ENCODE measurements at regions not wholly inside any gene's neighbourhood (a gene's known extent, or its start where the extent isn't known, plus 50 kb on each side); places are given as distances from the start of the nearest gene placed in this dataset.
"Not testable (repeated sequence)": the region's sequence is repeated elsewhere in the genome, so short reads cannot be mapped to it uniquely, and the experiment has no call there.

DNA sequence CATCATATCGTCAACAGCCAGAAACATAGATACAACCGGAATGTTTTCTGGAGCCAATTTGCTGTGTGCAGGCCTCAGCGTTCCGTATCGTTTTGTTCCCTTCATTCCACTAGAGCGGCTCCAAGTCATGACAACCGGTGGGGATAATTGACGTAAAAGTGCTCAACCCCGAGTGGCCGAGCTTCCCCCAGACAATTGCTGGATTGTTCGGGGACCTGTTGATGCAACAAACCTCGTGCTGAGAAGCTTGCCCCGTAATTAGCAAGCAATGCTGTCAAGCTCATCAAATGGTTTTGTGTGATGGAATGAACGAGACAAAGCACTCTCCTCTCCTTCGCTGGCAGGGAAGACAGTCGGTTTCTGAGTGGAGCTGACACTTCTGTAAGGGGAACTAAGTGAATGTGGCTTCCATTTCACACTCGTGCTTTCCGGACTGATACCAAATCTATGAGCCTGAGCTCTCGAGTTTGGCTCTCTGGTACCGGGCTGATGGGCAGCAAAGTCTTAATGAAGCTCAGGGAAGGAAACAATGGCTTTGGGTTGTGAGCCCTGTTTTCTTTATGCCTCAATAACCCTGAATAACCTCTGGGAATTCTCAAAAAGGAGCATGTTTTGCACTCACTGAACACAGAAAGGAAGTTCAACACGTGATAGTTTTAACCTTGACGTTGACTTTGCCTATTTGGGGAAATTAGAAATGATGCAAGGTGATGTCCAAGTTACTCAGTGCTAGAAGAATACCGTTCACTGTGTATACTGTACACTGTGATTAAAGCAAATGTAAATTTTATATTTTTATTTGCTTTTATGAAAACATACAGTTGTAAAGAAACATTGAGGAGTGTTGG is 220.5 kb downstream of the BAMBI start:
- no peak for DNase-seq

- DNase-seq, result no peak
Measured at GRCh38 chr10:28902215-28902614, 224.9 kb downstream of the BAMBI start.

DNA sequence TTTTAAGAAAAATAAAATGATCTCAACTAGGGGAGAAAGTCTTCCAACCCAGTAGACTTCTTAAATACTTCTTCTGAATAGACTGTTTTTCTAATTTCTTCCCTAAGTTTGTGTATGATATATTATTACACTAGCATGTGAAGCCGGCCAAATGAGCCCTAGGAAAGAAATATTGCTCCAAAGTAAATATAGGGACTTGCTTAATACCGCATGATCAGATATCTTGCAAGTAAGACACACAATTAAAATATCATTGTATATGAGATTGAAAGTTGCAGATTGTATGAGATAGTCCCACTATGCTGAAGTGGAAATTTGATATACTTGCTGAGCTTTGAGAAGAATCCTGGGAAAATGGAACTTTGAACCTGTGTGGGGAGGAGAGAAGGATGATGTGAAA is 225.7 kb downstream of the BAMBI start:
- no peak for DNase-seq

DNA sequence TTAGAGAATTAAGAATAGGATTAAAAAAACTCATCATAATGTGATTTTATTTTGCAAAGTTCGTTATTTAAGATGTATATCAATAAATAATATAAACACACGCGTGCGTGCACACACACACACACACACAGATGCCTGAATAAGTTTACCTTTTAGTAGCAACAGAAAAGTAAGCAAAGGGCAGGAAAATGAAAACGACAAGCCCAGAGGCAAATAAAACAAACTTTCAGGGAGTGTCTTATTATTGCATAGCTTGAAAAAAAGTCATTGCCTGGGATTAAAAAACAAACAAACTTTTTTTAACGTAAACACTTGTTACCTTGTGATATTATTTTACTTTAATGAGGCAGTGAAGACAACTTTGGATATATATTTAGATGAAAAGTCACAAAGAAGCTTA is 226.4 kb downstream of the BAMBI start:
- DNase-seq, result no peak

- DNase-seq, result no peak
Measured at GRCh38 chr10:28905371-28905770, 228.1 kb downstream of the BAMBI start.

DNA sequence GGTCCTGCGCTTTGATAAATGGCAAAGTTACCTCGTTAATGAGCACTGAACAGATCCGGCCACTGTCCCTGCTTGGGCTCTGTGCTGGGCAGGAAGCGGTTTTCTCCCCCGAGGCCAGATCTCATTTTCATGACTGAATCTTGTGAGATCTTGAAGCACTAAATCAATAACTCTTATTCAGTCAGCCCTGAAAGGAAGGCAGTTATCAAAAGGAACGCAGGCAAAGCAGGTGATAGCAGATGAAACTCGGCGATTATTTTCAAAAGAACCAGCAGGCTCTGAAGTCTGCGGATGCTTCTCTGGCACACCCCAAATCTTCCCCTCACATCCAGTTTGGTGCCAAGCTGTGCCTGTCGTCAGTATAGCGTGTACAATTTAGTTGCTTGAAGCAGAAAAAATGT is 228.7 kb downstream of the BAMBI start:
- no peak for DNase-seq

DNA sequence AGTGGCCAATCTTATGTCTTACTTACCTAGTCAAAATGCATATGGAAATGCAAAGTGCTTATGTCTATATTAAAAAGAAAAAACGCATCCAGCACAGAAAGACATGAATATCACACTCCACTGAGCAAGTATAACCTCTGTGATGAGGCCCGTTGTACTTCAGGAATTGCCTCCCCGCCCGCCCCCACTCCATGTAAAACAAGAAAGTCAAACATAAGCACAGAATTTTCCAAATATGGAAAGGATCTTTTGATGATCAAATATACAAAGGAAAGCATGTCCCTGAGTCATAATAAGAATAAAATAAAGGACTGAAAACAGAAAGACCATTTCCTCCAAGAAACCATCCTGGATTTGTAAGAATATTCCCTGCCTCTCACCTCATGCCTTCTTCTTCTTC is 229.1 kb downstream of the BAMBI start:
- no peak for DNase-seq

DNA sequence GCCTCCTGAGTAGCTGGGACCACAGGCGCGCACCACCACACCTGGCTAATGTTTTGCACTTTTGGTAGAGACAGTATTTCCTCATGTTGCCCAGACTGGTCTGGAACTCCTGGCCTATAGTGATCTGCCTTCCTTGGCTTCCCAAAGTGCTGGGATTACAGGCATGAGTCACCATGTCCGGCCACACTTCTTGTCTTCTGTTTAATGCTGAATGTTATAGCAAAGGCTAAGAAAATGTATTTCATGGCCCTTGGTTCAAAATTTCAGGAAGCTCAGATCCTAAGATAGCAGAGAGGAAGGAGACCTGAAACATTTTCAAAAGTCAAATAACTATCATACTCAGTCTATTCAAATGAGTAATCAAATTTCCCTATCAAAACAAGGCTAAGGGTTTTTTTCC is 229.6 kb downstream of the BAMBI start:
- DNase-seq, result no peak

DNA sequence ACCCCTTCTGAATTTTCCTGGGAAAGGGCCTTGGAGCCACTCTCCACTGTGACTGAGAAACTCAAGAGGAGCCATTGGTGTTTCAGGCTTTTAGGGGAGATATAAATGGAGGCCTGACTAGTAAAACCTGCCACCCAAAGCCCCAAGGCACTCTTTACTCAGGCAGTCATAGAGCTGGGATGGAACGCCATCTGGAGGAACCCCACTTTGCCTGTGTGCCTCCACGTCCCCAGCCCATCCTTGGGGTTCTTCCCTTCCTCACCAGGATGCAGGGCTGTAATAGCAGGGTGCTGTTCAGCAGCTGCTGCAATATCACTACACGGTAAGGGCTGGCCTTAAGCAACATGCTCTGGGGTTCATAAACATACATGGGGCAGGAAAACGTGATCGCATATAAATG is 232.6 kb downstream of the BAMBI start:
- DNase-seq, result no peak

DNA sequence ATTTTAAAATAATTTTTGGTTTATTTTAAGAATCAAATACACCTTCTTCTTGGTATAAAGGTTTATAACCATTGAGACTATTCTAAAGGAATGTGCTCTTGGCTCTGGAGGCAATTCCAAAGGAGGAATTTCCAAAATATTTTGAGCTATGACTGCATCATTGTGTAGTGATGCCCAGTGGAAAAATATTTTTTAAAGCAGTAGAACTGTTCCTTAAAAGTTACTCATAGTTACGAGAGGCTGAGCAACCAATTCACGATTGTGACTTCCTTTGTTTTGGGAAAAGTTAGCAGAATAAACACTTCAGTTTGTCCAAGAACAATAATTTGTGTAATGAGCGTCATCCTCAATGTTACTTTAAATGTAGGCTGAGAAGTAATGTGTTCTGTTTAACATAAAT is 233.6 kb downstream of the BAMBI start:
- no peak for DNase-seq

GRCh38 chr10:28911511-28911910 is 234.2 kb downstream of the BAMBI start:
- DNase-seq, result not testable (repeated sequence)

DNA sequence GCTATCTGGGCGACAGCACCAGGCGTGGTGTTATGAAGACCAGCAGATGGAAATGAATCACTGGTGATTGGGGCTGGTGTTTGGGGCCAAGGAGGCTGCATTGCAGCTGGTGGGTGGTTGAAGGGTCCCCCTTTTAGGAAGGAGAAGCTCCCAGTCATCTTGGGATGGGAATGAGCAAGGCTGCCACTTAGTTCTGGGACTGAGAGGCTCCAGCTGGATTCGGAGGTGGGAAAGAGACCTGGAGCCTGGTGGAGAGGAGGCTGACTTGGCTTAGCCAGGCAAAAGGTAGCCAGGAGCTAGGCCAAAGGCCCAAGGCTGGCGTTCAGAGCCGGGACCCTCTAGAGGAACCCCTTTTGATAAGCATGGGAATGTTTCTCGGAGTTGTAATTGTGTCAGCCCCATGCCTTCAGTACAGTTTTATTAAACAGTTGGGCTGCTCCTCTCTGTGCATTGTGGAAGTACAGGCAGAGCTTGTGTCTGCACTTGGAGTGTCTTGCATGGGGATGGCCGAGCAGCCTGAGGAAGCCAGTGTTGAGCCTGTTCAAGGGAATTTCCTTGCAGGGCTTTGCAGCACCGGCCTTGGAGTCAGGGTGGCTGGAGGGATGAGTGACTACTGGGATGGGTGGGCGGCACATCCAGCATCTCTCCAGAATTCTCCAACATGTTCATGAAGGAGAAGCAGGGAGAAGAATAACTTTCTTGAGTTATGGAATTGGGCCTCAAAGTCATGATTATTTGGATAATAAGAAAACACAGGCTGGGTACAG is 234.9 kb downstream of the BAMBI start:
- no peak for DNase-seq

DNA sequence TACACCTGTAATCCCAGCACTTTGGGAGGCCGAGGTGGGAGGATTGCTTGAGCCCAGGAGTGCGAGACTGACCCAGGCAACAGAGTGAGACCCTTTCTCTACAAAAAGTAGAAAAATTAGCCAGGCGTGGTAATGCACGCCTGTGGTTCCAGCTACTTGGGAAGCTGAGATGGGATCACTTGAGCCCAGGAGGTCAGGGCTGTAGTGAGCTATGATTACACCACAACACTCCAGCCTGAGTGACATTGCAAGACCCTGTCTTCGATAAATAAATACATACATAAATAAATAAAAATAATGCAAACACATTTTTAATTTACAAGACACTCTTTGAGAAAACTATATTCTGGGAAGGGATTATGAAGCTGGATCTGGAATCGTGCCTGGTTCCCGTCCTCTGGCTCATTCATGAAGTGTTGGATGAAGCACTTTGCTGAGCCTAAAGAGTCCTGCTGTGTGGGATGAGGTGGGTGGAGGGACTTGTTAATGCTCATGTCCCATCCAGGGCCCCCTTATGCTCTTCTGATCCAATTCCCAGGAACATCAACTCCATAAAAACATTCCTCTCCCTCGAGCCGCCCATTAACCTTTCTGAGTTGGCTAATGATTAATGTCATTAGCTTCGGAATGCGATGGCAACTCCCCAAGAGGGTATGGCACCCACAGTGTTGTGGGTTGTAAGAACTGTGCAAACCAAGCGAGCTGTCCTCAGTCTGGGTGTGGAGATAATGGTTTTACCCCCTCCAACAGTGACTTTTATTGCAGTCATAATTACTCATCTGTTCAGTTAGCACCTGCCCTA is 236.3 kb downstream of the BAMBI start:
- DNase-seq, result no peak

DNA sequence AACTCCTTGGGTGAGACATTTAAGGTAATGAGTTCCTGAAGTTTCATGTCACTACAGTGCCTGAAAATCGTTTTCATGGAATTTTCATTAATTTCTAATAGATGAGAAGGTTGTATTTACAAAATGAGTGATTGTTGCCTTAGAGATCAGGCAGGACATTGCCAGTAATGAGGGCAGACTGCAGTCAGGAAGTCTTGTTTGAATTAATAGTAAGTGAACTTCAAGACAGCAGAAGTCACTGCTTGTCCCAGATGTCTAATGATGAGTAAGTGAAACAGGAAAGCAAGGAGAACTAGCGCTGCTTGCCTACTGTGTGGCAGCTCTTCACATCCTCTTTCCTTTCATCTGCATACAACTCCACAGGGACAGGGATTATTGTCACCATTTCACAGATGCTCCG is 237.4 kb downstream of the BAMBI start:
- DNase-seq, result no peak

DNA sequence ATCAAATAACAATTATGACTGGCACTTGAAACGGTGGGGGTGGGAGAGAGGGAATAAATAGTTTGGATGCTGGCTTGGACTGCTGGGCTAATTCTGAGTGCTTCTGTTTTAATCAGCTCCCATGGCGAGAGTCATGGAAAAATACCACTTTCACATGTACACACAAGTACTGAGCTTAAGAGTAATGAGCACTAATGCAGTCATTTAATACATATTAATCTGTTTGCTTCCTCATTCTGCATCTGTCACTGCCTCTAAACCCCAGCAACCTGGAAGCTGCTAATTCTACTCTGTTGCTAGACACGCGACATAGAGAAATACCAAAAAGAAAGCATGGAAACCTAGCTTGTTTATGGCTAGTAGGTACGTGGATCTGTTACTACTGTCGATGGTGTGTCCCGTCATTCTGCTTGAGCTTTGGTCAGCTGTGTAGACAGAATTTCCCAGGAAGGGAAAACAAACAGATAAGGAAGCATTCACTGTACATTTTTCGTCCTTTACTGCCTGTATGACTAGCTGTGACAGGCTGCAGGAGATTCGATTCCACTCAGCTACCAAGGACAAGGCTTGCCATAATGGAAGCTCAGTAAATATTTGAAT is 238.8 kb downstream of the BAMBI start:
- DNase-seq, result no peak

DNA sequence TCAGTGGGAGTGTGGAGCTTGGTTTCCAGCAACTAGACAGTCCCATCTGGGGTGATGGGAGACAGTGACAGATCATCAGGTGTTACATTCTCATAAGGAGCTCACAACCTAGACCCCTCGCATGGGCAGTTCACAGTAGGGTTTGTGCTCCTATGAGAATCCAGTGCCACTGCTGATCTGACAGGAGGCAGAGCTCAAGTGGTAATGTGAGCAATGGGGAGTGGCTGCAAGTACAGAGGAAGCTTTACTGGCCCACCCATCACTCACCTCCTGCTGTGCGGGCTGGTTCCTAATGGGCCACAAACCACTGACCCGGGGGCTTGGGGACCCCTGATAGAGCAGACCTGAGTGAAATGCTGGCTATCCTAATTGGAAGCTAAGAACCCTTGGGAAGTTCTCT is 242.8 kb downstream of the BAMBI start:
- DNase-seq, result no peak

DNA sequence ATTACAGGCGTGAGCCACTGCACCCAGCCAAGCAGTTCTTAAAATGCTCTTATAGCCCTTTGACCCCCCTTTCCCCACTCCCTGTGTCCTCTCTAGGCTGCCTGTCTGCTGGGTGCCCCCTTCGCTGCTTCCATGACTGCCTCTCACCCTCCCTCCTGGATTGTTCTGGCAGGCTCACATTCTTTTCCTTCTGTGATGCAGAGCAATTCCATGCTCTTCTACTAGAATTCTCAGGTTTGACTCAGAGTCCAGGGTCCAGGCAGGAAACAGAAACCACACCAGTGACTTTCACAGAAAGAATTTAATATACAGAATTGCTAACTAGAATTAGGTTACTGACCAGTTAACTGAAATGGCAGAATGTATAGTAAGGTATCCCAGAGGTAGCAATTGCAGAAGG is 244.8 kb downstream of the BAMBI start:
- no peak for DNase-seq

DNA sequence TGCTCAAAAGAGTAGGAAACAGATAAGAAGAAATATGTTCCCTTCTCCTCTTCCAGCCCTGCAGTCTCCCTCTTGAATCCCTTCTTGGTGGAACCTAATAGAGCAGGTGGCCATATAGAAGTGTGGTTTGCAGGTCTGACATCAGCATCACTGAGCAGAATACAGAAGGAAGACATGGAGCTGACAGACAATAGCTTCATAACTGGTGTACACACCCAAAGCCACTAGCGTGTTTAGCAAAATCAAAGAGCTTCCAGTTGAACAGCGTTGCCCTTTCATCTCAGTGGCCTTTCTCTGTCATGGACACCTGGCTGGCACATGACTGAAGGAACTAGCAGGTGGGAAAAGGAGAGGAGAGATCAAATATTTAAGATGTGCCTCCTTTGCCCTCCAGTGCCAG is 245.5 kb downstream of the BAMBI start:
- no peak for DNase-seq

- no peak for DNase-seq
Measured at GRCh38 chr10:28924717-28925116, 247.4 kb downstream of the BAMBI start.

- no peak for DNase-seq
Measured at GRCh38 chr10:28925121-28925663, 247.9 kb downstream of the BAMBI start.

DNA sequence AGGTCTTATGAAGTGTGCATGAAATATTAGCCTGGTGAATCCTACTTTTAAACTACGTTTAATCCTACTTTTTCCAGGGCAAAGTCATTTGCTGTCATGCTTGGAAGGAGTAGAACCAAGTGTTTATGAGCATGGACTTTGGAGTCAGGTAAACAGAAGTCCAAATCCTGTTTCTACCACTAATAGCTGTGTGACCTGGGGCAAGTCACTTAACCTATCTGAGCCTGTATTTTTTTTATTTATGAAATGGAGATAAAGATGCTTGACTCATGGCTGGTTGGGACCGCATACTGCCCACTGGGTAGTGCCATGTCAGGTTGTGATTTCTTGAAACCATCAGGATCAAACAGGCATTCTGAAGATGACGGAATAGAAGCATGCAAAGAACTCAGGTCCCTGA is 249.6 kb downstream of the BAMBI start:
- no peak for DNase-seq

DNA sequence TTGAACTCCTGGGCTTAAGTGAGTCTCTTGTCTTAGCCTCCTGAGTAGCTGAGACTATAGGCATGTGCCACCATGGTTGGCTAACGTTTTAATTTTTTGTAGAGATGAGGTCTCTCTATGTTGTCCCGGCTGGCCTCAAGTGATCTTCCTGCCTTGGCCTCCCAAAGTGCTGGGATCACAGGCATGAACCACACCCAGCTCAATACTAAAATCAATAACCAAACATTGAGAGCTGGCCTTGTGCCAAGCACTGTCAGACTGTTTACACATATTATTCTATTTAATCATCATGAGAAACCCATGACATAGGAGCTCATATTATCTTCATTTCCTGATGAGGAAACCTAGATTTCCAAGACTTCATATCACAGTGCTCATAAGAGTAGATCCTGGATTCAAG is 251.2 kb downstream of the BAMBI start:
- no peak for DNase-seq

DNA sequence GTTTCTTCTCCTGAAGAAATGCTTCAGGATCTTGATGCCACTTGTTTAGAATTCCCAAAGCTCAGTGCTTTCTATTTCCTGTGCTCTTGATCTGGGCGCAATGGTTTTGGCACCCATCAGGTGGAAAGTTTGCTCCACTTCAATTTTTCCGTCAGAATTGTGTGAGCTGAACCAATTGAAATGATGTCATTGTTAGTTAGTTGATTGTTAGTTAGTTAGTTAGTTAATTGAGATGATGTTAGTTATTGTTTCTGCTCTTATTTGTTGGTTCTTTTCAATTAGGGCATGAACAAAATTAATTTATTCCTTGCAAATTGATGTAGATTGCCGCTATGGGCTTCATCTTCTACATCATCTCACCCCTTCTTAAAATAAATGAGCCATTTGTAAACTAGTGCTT is 252.6 kb downstream of the BAMBI start:
- DNase-seq, result no peak

Measured in CD4-positive, alpha-beta T cell treated with Interleukin-4 for 4 hours (primary cell).